A549 (cell line): ENCODE measurements at regions not wholly inside any gene's neighbourhood (a gene's known extent, or its start where the extent isn't known, plus 50 kb on each side); places are given as distances from the start of the nearest gene placed in this dataset.

Experiments used
- ATAC-seq, 2 experiments: fragments of 200-7000 bp in 1 of 2; fragments of >200 bp in 1 of 2; cut with Nextera tagmentation in 1 of 2; cut with Tn5 transposase in 1 of 2; 3 replicates each; pipeline versions ENCODE4 v1.8.0 to v1.9.1; 2018 to 2020; ENCODE audit warnings: mild to moderate bottlenecking in 1 of 2, moderate library complexity in 1 of 2
- CTCF ChIA-PET: fragments of 300-600 bp; sonication (Branson Sonifier 250); formaldehyde crosslinking; extraction: SDS; loops from one replicate; lab custom pipeline; 2021; ENCODE audit warnings: antibody characterized with exemption, inconsistent platforms; lab: Yijun Ruan, JAX
- POLR2A ChIA-PET: fragments of 350-600 bp; formaldehyde crosslinking; extraction: SDS; loops from one replicate; lab custom pipeline; 2021; ENCODE audit warnings: antibody characterized with exemption, inconsistent platforms; lab: Yijun Ruan, JAX
- DNase-seq, 2 experiments: peaks; one replicate each; pipeline versions ENCODE4 v3.0.0 to v3.0.0-alpha.2; 2011 to 2016; ENCODE audit warnings: low read depth in 1 of 2, low spot score in 1 of 2
- FAIRE-seq: peaks from 2 replicates; lab custom pipeline; 2011; peaks lifted over from hg19 to GRCh38; lab: Jason Lieb, UNC
- H3K27ac ChIP-seq, 2 experiments: fragments of >200 bp; sonication (Bioruptor Twin); formaldehyde crosslinking; 3 replicates each; pipeline ENCODE4 v1.5.1; 2016 to 2017
- H3K4me1 ChIP-seq: fragments of >200 bp; sonication (Bioruptor Twin); formaldehyde crosslinking; 3 replicates; pipeline ENCODE4 v1.6.1; 2016
- H3K4me2 ChIP-seq: fragments of >200 bp; sonication (Bioruptor Twin); formaldehyde crosslinking; 3 replicates; pipeline ENCODE4 v1.6.1; 2016
- H3K4me3 ChIP-seq: fragments of >200 bp; sonication (Bioruptor Twin); formaldehyde crosslinking; 3 replicates; pipeline ENCODE4 v1.5.1; 2016
- H3K9me3 ChIP-seq: fragments of >200 bp; sonication (Bioruptor Twin); formaldehyde crosslinking; 3 replicates; pipeline ENCODE4 v1.6.1; 2016
- CBX2 ChIP-seq: fragments of 200-600 bp; sonication (generic); IDR thresholded peaks from 2 replicates; pipeline ENCODE4 v1.6.1; 2016; ENCODE audit warnings: low read depth, mild to moderate bottlenecking, borderline replicate concordance
- CEBPB ChIP-seq, 2 experiments: fragments of >200 bp in 1 of 2; sonication (Bioruptor Twin) in 1 of 2; formaldehyde crosslinking in 1 of 2; IDR thresholded peaks; 2 replicates each; pipeline ENCODE4 v1.6.1; 2012 to 2016
- CHD2 ChIP-seq: fragments of 150-350 bp; IDR thresholded peaks from 2 replicates; pipeline ENCODE4 v1.6.1; 2014; ENCODE audit warnings: low read length; ENCODE audit not compliant: partially characterized antibody
- EHF ChIP-seq: fragments of 250-450 bp; sonication (Bioruptor Pico); IDR thresholded peaks from 2 replicates; pipeline ENCODE4 v1.5.0; 2020; ENCODE audit warnings: mild to moderate bottlenecking
- EP300 ChIP-seq, 2 experiments: fragments of >200 bp; sonication (Bioruptor Twin); formaldehyde crosslinking; IDR thresholded peaks; 2 replicates in 1 of 2; 3 replicates in 1 of 2; pipeline ENCODE4 v1.6.1; 2016 to 2017
- FOSB ChIP-seq: fragments of 250-450 bp; sonication (Bioruptor Pico); IDR thresholded peaks from 2 replicates; pipeline ENCODE4 v1.5.0; 2020; ENCODE audit warnings: mild to moderate bottlenecking, moderate library complexity
- FOXS1 ChIP-seq: fragments of 250-450 bp; sonication (Bioruptor Pico); IDR thresholded peaks from 2 replicates; pipeline ENCODE4 v1.5.0; 2020; ENCODE audit warnings: mild to moderate bottlenecking, moderate library complexity
- GATA3 ChIP-seq: IDR thresholded peaks from 2 replicates; pipeline ENCODE4 v1.6.1; 2012; ENCODE audit warnings: borderline replicate concordance
- HOXA7 ChIP-seq: fragments of 250-450 bp; sonication (Bioruptor Pico); IDR thresholded peaks from 2 replicates; pipeline ENCODE4 v1.5.0; 2020; ENCODE audit warnings: mild to moderate bottlenecking, moderate library complexity
- HOXB13 ChIP-seq: fragments of 250-450 bp; sonication (Bioruptor Pico); IDR thresholded peaks from 2 replicates; pipeline ENCODE4 v1.5.0; 2020; ENCODE audit warnings: low read depth, mild to moderate bottlenecking, moderate library complexity
- JUN ChIP-seq, 2 experiments: fragments of >200 bp; sonication (Bioruptor Twin); formaldehyde crosslinking; IDR thresholded peaks; 2 replicates in 1 of 2; 3 replicates in 1 of 2; pipeline ENCODE4 v1.6.1; 2016 to 2017
- NPAS2 ChIP-seq: fragments of 250-450 bp; sonication (Bioruptor Pico); IDR thresholded peaks from 2 replicates; pipeline ENCODE4 v1.8.0; 2022; ENCODE audit warnings: mild to moderate bottlenecking, moderate library complexity, borderline replicate concordance
- POLR2A ChIP-seq: IDR thresholded peaks from 2 replicates; pipeline ENCODE4 v1.6.1; 2012; ENCODE audit warnings: mild to moderate bottlenecking, low read length
- RNF2 ChIP-seq: fragments of 200-600 bp; sonication (generic); IDR thresholded peaks from 2 replicates; pipeline ENCODE4 v1.6.1; 2016; ENCODE audit warnings: low read depth, mild to moderate bottlenecking, antibody characterized with exemption, moderate library complexity, borderline replicate concordance
- SMC3 ChIP-seq: fragments of >200 bp; sonication (Bioruptor Twin); formaldehyde crosslinking; IDR thresholded peaks from 3 replicates; pipeline ENCODE4 v1.6.1; 2018; ENCODE audit warnings: inconsistent platforms
- SREBF2 ChIP-seq: fragments of 450-650 bp; IDR thresholded peaks from 2 replicates; pipeline ENCODE4 v1.6.1; 2014; ENCODE audit warnings: mild to moderate bottlenecking, moderate library complexity
- TP53 ChIP-seq: fragments of 250-450 bp; sonication (Bioruptor Pico); IDR thresholded peaks from 2 replicates; pipeline ENCODE4 v1.5.0; 2021; ENCODE audit warnings: mild to moderate bottlenecking, moderate library complexity
- ZFP36 ChIP-seq: fragments of 450-650 bp; IDR thresholded peaks from 2 replicates; pipeline ENCODE4 v1.6.1; 2014; ENCODE audit warnings: borderline replicate concordance; ENCODE audit not compliant: partially characterized antibody
- ZNF302 ChIP-seq: fragments of 250-450 bp; sonication (Bioruptor Pico); IDR thresholded peaks from 2 replicates; pipeline ENCODE4 v1.9.0; 2021; ENCODE audit warnings: inconsistent platforms, mild to moderate bottlenecking, moderate library complexity
- ZSCAN20 ChIP-seq: fragments of 250-450 bp; sonication (Bioruptor Pico); IDR thresholded peaks from 2 replicates; pipeline ENCODE4 v1.8.0; 2022; ENCODE audit warnings: mild to moderate bottlenecking, moderate library complexity
- WGBS: methylation state at CpG from one replicate; pipeline ENCODE4 v1.1.6; 2017; ENCODE audit errors: missing lambda C conversion rate; 5-methylcytosine and 5-hydroxymethylcytosine counted together
- TF ChIP-seq, protein P1 (sequence below): fragments of 200-600 bp; sonication (generic); IDR thresholded peaks from 2 replicates; pipeline ENCODE4 v1.6.1; 2016; ENCODE audit warnings: antibody characterized with exemption, mild to moderate bottlenecking, moderate library complexity
- TF ChIP-seq, protein P2 (sequence below): fragments of >200 bp; sonication (Bioruptor Twin); formaldehyde crosslinking; IDR thresholded peaks from 2 replicates; pipeline ENCODE4 v1.6.1; 2016
- TF ChIP-seq, protein P3 (sequence below): IDR thresholded peaks from 2 replicates; pipeline ENCODE4 v1.6.1; 2012
- TF ChIP-seq, protein P4 (sequence below): IDR thresholded peaks from 2 replicates; pipeline ENCODE4 v1.6.1; 2012; ENCODE audit warnings: low read depth, borderline replicate concordance

DNA sequence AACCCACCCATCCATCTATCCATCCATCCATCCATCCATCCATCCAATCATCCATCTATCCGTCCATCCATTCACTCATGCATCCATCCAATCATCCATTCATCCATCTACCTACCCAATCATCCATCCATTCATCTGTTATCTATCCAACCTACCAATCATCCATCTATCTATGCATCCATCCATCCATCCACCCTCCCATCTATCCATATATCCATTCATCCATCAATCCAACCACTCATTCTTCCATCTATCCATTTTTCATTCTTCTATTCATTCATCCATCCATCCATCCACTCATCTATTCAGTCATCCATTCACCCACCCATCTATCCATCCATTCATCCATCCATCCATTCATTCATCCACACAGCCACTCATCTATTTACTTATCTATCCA lies 80.1 kb upstream of the SHOX start:
- 0% methylated on average over 1 of the region's 1 CpG for WGBS
- Histone ChIP-seq H3K4me1 (no peaks in the 10 kb centered on the region), H3K4me2 (no peak overlapping the region), H3K27ac (no peak overlapping the region), H3K4me3 (no peak overlapping the region), H3K9me3 (no peaks in the 10 kb centered on the region)
- FAIRE-seq (no peak), DNase-seq (no peak), ATAC-seq (no peak)
- ChIA-PET POLR2A (no interaction called here), CTCF (no interaction called here)
- TF ChIP-seq ZSCAN20 (CRISPR knock-in tag) (no peak), HOXA7 (CRISPR knock-in tag) (no peak), ZNF302 (CRISPR knock-in tag) (no peak), SREBF2 (no peak), EHF (CRISPR knock-in tag) (no peak), EP300 (IDR thresholded peaks at IDR 0.05) (no peak), NPAS2 (CRISPR knock-in tag) (no peak), FOSB (CRISPR knock-in tag) (no peak), GATA3 (no peak), RNF2 (no peak), HOXB13 (CRISPR knock-in tag) (no peak), FOXS1 (CRISPR knock-in tag) (no peak), POLR2A (no peak), JUN (IDR thresholded peaks at IDR 0.05) (no peak)
- TF ChIP-seq, protein P1, sequence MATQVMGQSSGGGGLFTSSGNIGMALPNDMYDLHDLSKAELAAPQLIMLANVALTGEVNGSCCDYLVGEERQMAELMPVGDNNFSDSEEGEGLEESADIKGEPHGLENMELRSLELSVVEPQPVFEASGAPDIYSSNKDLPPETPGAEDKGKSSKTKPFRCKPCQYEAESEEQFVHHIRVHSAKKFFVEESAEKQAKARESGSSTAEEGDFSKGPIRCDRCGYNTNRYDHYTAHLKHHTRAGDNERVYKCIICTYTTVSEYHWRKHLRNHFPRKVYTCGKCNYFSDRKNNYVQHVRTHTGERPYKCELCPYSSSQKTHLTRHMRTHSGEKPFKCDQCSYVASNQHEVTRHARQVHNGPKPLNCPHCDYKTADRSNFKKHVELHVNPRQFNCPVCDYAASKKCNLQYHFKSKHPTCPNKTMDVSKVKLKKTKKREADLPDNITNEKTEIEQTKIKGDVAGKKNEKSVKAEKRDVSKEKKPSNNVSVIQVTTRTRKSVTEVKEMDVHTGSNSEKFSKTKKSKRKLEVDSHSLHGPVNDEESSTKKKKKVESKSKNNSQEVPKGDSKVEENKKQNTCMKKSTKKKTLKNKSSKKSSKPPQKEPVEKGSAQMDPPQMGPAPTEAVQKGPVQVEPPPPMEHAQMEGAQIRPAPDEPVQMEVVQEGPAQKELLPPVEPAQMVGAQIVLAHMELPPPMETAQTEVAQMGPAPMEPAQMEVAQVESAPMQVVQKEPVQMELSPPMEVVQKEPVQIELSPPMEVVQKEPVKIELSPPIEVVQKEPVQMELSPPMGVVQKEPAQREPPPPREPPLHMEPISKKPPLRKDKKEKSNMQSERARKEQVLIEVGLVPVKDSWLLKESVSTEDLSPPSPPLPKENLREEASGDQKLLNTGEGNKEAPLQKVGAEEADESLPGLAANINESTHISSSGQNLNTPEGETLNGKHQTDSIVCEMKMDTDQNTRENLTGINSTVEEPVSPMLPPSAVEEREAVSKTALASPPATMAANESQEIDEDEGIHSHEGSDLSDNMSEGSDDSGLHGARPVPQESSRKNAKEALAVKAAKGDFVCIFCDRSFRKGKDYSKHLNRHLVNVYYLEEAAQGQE: no peak
- TF ChIP-seq, protein P2, sequence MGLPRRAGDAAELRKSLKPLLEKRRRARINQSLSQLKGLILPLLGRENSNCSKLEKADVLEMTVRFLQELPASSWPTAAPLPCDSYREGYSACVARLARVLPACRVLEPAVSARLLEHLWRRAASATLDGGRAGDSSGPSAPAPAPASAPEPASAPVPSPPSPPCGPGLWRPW: no peak
- TF ChIP-seq, protein P3, sequence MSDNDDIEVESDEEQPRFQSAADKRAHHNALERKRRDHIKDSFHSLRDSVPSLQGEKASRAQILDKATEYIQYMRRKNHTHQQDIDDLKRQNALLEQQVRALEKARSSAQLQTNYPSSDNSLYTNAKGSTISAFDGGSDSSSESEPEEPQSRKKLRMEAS: no peak

DNA sequence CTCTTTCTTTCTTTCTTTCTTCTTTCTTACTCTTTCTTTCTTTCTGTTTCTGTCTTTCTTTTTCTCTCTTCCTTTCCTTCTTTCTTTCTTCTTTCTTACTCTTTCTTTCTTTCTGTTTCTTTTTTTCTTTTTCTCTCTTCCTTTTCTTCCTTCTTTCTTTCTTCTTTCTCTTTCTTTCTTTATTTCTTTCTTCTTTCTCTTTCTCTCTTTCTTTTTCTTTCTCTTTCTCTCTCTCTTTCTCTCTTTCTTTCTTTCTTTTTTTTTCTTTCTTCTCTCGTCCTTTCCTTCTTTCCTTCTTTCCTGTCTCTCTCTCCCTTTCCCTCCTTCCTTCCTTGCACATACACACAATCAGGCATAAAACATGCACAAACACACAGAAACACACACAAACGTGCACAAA lies 79.3 kb upstream of the SHOX start:
- TF ChIP-seq TP53 (CRISPR knock-in tag) (no peak), CHD2 (no peak), SMC3 (no peak), CBX2 (no peak), JUN (IDR thresholded peaks at IDR 0.05) (no peak), ZNF302 (CRISPR knock-in tag) (no peak), CEBPB (IDR thresholded peaks at IDR 0.05) (no peak), ZFP36 (no peak)
- TF ChIP-seq, protein P4, sequence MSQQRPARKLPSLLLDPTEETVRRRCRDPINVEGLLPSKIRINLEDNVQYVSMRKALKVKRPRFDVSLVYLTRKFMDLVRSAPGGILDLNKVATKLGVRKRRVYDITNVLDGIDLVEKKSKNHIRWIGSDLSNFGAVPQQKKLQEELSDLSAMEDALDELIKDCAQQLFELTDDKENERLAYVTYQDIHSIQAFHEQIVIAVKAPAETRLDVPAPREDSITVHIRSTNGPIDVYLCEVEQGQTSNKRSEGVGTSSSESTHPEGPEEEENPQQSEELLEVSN: no peak
- no peak for FAIRE-seq
- WGBS: 0% methylated on average over 2 of the region's 2 CpGs
- Histone ChIP-seq H3K4me1 (no peaks in the 10 kb centered on the region), H3K4me2 (no peak overlapping the region), H3K9me3 (no peaks in the 10 kb centered on the region), H3K4me3 (no peak overlapping the region), H3K27ac (no peak overlapping the region)
- ChIA-PET POLR2A (no interaction called here), CTCF (no interaction called here)
- no peak for ATAC-seq
- DNase-seq: no peak
